Psoas muscle (tissue), 7 donors: ENCODE measurements at regions not wholly inside any gene's neighbourhood (a gene's known extent, or its start where the extent isn't known, plus 50 kb on each side); places are given as distances from the start of the nearest gene placed in this dataset.

Experiments used
- ATAC-seq, 4 donors: fragments of 200-7000 bp; cut with Tn5 transposase; one replicate each; pipeline ENCODE4 v1.9.1; 2020; ENCODE audit warnings: moderate library complexity in 3 of 4, mild to moderate bottlenecking in 2 of 4
- DNase-seq, 2 donors: peaks; one replicate each; pipeline ENCODE4 v3.0.0-alpha.2; 2020
- H3K27ac ChIP-seq: fragments of 200-600 bp; one replicate; pipeline ENCODE4 v1.8.0; 2022
- H3K27me3 ChIP-seq, 3 donors: fragments of 200-600 bp in 1 of 3; one replicate each; pipeline versions ENCODE4 v1.6.1 to v1.8.0; 2013 to 2022; ENCODE audit warnings: low read length in 2 of 3, mild to moderate bottlenecking in 2 of 3, moderate library complexity in 1 of 3; ENCODE audit not compliant: insufficient read depth in 3 of 3
- H3K36me3 ChIP-seq, 2 donors: fragments of 200-600 bp in 1 of 2; one replicate each; pipeline versions ENCODE4 v1.6.1 to v1.8.0; 2013 to 2022; ENCODE audit warnings: low read depth in 1 of 2, mild to moderate bottlenecking in 1 of 2, moderate library complexity in 1 of 2; ENCODE audit not compliant: insufficient read depth in 1 of 2
- H3K4me1 ChIP-seq: fragments of 200-600 bp; one replicate; pipeline ENCODE4 v1.8.0; 2022
- H3K4me3 ChIP-seq: fragments of 200-600 bp; one replicate; pipeline ENCODE4 v1.8.0; 2022; ENCODE audit warnings: mild to moderate bottlenecking
- H3K9me3 ChIP-seq: fragments of 200-600 bp; one replicate; pipeline ENCODE4 v1.8.0; 2022
- CTCF ChIP-seq: fragments of 200-600 bp; IDR thresholded peaks from one replicate; pipeline ENCODE4 v1.8.0; 2022; ENCODE audit warnings: antibody characterized with exemption
- WGBS, 3 donors: extraction: QIAGEN DNeasy Blood & Tissue Kit; methylation state at CpG; one replicate each; pipeline versions ENCODE4 v1.1.6 to v1.1.7; 2013; 5-methylcytosine and 5-hydroxymethylcytosine counted together
- intact Hi-C, 2 donors: fragments of 100-400 bp; cut with DNase I; formaldehyde crosslinking; loops; one replicate each; pipeline versions ENCODE4 v1.11.0 to v1.14.2; 2022
- donor health status: healthy with polysubstance abuse.
- donor health status: DM: no; HTN: no; CAD: no; lungs with moderate emphysema.
- donor health status: Bipolar disorder and iron deficiency.
- donor health status: healthy.
- donor health status: DM: yes; HTN: yes; CAD: no.
- donor health status: DM: no; HTN: no; CAD: no.
- donor health status: DM: yes; HTN: yes; CAD: no.

- Histone ChIP-seq H3K27me3 (no peaks in the 10 kb centered on the region), H3K27ac (no peak overlapping the region), H3K36me3 (no peaks in the 10 kb centered on the region), H3K4me3 (no peak overlapping the region), H3K4me1 (peaks cover 14% of the 10 kb centered on the region), H3K9me3 (no peaks in the 10 kb centered on the region)
- ATAC-seq: no peak
- no peak for DNase-seq
- TF ChIP-seq CTCF: no peak
- intact Hi-C loops: no loop called here
These were observed 214.9 kb upstream of the LMCD1 start for GRCh38 chr3:8286749-8287148.

- intact Hi-C loops: no loop called here
- no peak for TF ChIP-seq CTCF
- no peak overlapping the region for H3K27ac ChIP-seq
- no peaks in the 10 kb centered on the region for H3K9me3 ChIP-seq
- H3K4me1 ChIP-seq: peaks cover 7% of the 10 kb centered on the region
- no peak overlapping the region for H3K4me3 ChIP-seq
- no peaks in the 10 kb centered on the region for H3K27me3 ChIP-seq
- DNase-seq: no peak
- no peak for ATAC-seq
- no peaks in the 10 kb centered on the region for H3K36me3 ChIP-seq
- WGBS, 3 donors: 66 to 95% (median 68%) methylated on average over 2 of the region's 2 CpGs
These were observed 211.0 kb upstream of the LMCD1 start for GRCh38 chr3:8290611-8291010.

- H3K4me3 ChIP-seq: no peak overlapping the region
- intact Hi-C loops: no loop called here
- WGBS, 3 donors: 85 to 96% (median 88%) methylated on average over 2 of the region's 2 CpGs
- no peak for TF ChIP-seq CTCF
- H3K27ac ChIP-seq: no peak overlapping the region
- DNase-seq (no peak), ATAC-seq (no peak)
- H3K27me3 ChIP-seq: no peaks in the 10 kb centered on the region
- no peaks in the 10 kb centered on the region for H3K9me3 ChIP-seq
- no peaks in the 10 kb centered on the region for H3K4me1 ChIP-seq
- H3K36me3 ChIP-seq: no peaks in the 10 kb centered on the region
These were observed 205.2 kb upstream of the LMCD1 start for GRCh38 chr3:8296461-8296860.

GRCh38 chr3:8298021-8298954 lies 203.3 kb upstream of the LMCD1 start:
- ATAC-seq: no peak
- no peaks in the 10 kb centered on the region for H3K27me3 ChIP-seq
- 55 to 78% (median 61%) methylated on average over 9 of the region's 9 CpGs for WGBS, 3 donors

More at GRCh38 chr3:8298021-8298954, 203.3 kb upstream of the LMCD1 start:
- H3K4me1 ChIP-seq: no peaks in the 10 kb centered on the region
- H3K9me3 ChIP-seq: no peaks in the 10 kb centered on the region
- DNase-seq: no peak
- intact Hi-C loops: no loop called here
- no peak overlapping the region for H3K4me3 ChIP-seq
- H3K36me3 ChIP-seq: no peaks in the 10 kb centered on the region
- TF ChIP-seq CTCF: no peak
- H3K27ac ChIP-seq: no peak overlapping the region
